Prostate gland (tissue), 2 donors: ENCODE measurements at regions not wholly inside any gene's neighbourhood (a gene's known extent, or its start where the extent isn't known, plus 50 kb on each side); places are given as distances from the start of the nearest gene placed in this dataset.

ENCODE experiments used
- CTCF ChIP-seq, 4 experiments: fragments of 200-600 bp in 2 of 4; fragments of 450-650 bp in 2 of 4; sonication (generic) in 2 of 4; IDR thresholded peaks; 1 replicate in 3 of 4; 2 replicates in 1 of 4; pipeline ENCODE4 v1.5.1; 2016 to 2019; ENCODE audit warnings: antibody characterized with exemption in 4 of 4, mild to moderate bottlenecking in 2 of 4, moderate library complexity in 2 of 4
- POLR2A ChIP-seq: fragments of 450-650 bp; IDR thresholded peaks from one replicate; pipeline ENCODE4 v1.6.1; 2016; ENCODE audit warnings: antibody characterized with exemption, mild to moderate bottlenecking
- POLR2AphosphoS5 ChIP-seq: sonication (generic); formaldehyde crosslinking; IDR thresholded peaks from one replicate; pipeline ENCODE4 v1.6.1; 2017; ENCODE audit warnings: antibody characterized with exemption

DNA sequence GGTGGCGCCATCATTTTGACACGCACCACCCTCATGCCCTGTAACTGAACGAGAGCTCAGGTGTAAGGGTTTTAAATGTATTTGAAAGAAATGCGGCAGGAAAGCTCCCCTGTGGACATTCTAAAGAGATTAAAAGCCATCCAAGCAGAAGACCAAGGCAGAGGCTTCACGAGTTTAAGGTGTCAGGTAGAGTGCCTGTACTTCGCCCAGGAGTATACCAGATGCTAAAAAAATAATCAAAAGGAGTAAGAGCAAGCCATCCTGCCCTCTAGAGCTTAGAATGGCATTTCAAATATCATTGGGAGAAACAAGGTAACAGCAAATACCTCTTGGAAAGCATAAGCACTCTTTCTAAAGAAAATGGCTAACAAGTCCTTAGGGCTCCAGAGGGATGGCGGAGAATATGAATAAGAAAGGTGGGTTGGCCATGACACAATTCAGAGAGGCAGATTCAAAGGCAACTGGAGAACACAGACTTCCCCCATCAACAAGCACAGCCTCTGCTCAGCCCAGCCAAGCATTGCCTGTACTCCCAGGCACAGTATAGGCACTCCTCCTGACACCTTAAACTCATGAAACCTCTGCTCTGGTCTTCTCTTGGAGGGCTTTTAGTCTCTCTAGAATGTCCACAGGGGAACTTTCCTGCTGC, 447.6 kb downstream of the SUCLA2 start:
- no peak for TF ChIP-seq CTCF (IDR thresholded peaks at IDR 0.05)
- no peak for TF ChIP-seq POLR2A
- no peak for TF ChIP-seq POLR2AphosphoS5
